Fibroblast of mammary gland (primary cell): ENCODE measurements at regions not wholly inside any gene's neighbourhood (a gene's known extent, or its start where the extent isn't known, plus 50 kb on each side); places are given as distances from the start of the nearest gene placed in this dataset.
A peak's percentile ranks its signal among the peaks of the same experiment; 100 is the strongest.

Experiments used
- DNase-seq: peaks from one replicate; pipeline ENCODE4 v3.0.0-alpha.2; 2010; ENCODE audit warnings: low read depth
- H3K4me3 ChIP-seq: 2 replicates; pipeline ENCODE4 v1.5.1; 2011; ENCODE audit warnings: low read depth, mild to moderate bottlenecking, low read length, moderate library complexity; ENCODE audit not compliant: control insufficient read depth
- TF ChIP-seq, protein P1 (sequence below): conservative IDR thresholded peaks from 2 replicates; pipeline ENCODE4 v1.5.1; 2011; ENCODE audit warnings: low read depth, low read length, inconsistent platforms; ENCODE audit not compliant: control insufficient read depth, insufficient read depth

DNA sequence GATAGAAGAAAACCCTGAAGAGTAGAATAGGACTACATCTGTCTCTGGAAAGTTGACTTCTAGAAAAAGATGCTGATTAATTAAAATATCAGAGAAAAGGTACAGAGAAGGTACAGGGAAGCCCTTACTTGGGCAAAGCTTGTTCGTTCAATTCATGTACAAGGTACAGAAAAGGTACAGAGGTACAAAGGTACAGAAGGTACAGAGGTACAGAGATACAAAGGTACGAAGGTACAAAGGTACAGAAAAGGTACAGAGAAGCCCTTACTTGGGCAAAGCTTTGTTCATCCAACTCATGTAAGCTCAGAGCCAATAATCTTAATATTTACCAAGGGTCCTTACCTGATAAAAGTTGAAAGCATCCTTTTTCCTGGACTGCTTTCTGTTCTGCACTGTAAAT, 182.3 kb downstream of the PCSK1 start:
- DNase-seq: no peak
- TF ChIP-seq, protein P1, sequence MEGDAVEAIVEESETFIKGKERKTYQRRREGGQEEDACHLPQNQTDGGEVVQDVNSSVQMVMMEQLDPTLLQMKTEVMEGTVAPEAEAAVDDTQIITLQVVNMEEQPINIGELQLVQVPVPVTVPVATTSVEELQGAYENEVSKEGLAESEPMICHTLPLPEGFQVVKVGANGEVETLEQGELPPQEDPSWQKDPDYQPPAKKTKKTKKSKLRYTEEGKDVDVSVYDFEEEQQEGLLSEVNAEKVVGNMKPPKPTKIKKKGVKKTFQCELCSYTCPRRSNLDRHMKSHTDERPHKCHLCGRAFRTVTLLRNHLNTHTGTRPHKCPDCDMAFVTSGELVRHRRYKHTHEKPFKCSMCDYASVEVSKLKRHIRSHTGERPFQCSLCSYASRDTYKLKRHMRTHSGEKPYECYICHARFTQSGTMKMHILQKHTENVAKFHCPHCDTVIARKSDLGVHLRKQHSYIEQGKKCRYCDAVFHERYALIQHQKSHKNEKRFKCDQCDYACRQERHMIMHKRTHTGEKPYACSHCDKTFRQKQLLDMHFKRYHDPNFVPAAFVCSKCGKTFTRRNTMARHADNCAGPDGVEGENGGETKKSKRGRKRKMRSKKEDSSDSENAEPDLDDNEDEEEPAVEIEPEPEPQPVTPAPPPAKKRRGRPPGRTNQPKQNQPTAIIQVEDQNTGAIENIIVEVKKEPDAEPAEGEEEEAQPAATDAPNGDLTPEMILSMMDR: no peak
- no peak overlapping the region for H3K4me3 ChIP-seq

GRCh38 chr5:96248131-96248530, 184.9 kb downstream of the PCSK1 start:
- H3K4me3 ChIP-seq: no peak overlapping the region
- no peak for DNase-seq
- TF ChIP-seq, protein P1: no peak

GRCh38 chr5:96247708-96248107, 185.3 kb downstream of the PCSK1 start:
- TF ChIP-seq, protein P1: no peak
- H3K4me3 ChIP-seq: no peak overlapping the region
- DNase-seq: no peak

DNA sequence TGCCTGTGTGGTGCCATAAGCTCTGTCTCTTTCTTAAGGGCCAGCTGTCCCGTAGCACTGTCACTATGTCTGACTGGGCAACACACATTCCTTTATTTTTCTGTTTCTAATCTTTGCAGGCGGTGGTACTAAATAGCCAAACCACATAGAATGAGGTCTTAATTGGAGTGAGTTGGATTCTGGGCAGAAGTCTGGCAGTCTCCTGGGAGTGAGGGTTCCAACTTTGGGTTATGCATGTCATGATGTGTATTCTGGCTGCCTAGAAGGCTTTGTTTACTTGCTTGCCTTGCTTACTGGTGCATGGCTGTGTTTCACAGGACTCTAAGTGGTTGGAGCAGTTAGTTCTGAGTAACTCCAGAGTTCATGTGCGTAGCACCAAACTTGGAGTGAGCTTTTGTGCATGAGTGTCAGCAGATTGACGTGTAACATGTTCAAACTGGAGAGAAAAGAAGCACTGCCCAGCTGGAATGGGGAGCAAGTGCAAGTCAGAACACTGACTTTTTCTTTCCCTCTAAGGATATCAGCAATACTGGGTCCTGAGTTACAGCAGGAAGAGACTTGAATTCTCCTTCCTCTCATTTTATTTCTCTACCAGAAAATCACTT, 185.8 kb downstream of the PCSK1 start:
- H3K4me3 ChIP-seq: no peak overlapping the region
- DNase-seq: peak; percentile 79
- TF ChIP-seq, protein P1: no peak

DNA sequence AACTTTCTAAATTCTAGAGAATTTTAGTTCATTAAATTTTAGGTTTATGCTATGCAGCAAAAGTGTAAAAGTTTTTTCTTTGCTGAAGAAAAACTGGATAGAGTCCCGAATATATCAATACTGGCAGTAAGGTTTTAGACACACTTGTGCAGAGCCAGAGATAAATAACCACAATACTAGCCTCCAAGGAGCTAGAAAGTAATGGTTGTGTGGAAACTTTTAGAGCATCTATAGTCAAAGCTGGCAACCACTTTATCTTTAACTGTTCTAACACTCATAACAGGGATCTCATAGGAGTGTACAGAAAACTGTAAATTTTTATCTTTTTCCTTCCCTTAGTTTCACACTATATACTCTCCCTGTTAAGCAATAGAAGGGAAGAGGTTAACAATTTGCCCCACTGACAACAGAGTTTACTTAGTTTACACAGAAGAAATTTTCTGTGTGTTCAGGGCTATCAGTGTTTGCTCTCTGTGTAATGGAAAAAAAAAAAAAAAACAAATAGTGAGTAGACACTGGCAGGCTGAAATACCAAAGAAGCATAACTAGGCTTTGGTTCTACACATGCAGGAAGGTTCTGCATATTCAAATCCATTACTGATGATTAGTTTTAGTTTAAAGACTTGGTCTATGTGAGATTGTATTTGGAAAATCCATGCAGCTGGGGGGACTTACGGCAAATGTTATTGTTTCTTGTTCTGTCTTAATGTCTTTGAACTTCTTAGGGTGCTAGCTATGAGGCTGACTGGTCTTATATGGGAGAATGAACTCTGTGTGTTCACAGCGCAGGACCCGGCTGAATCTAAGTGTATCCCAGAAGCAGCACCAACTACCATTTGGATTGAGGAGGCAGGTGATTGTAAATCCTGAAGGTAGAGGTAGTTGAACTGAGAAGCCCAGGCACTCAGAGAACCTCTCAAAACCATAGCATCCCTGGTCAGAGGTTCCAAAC, 187.6 kb downstream of the PCSK1 start:
- no peak overlapping the region for H3K4me3 ChIP-seq
- TF ChIP-seq, protein P1: no peak
- DNase-seq: no peak

DNA sequence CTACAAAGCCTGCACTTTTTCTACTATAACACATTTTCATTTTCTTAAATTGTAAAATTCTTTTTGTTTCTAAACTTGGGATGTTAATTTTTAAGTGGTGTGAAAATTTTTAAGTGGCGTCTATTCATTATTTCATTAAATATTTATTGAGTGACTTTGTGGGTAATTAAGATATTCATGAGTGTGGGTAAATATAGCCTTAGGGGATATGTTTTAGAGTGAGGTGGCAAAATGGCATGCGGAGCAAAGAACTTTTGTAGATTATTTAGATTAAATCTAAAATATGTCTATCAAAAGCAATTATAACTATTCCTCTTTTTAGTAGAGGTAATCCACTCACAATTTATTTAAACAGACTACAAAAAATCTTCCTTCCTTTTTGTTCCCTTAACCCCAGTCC, 188.4 kb downstream of the PCSK1 start:
- no peak for DNase-seq
- H3K4me3 ChIP-seq: no peak overlapping the region
- TF ChIP-seq, protein P1: no peak

GRCh38 chr5:96243862-96244261, 189.2 kb downstream of the PCSK1 start:
- H3K4me3 ChIP-seq: no peak overlapping the region
- DNase-seq: no peak
- TF ChIP-seq, protein P1: no peak
